Superior temporal gyrus (tissue), 1 donor: ENCODE measurements at regions not wholly inside any gene's neighbourhood (a gene's known extent, or its start where the extent isn't known, plus 50 kb on each side); places are given as distances from the start of the nearest gene placed in this dataset.
"Not testable (repeated sequence)": the region's sequence is repeated elsewhere in the genome, so short reads cannot be mapped to it uniquely, and the experiment has no call there.

ENCODE experiments used
- DNase-seq: peaks from one replicate; pipeline ENCODE4 v3.0.0-alpha.2; 2016; ENCODE audit errors: extremely low spot score

DNA sequence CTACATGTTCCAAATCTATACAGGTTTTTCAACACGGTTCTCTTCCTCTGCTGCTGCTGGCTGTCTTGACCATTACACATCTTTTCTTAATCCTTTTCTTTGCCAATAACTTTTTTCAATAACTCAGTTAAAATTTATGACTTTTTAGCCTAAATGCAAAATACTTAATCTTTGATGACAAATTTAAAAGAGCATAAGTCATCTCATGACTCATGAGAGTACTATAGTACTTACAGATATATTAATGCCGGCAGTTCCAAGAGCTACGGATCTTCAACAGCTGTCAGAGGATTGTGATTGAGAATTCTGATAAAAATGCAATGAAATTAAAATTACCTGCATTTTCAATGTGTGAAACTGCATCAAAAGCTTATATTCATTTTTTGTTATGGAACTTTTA lies 105.5 kb downstream of the KPNA2 start:
- no peak for DNase-seq

DNA sequence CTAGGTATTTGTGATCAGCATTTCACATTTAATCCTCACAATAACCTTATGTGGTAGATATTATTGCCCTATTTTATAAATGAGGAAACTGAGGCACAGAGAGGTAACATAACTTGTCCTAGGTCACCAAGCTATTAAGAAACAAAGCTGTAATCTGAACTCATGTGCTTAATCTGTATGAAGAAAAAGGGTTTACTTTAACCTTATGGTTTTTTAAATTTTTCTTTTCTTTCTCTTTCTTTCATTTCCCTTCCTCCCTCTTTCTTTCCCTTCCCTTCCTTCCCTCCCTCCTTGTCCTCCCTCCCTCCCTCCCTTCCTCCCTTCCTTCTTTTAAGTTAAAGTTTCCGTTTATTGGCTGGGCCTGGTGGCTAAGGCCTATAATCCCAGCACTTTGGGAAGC lies 105.2 kb upstream of the AMZ2 start:
- no peak for DNase-seq

DNA sequence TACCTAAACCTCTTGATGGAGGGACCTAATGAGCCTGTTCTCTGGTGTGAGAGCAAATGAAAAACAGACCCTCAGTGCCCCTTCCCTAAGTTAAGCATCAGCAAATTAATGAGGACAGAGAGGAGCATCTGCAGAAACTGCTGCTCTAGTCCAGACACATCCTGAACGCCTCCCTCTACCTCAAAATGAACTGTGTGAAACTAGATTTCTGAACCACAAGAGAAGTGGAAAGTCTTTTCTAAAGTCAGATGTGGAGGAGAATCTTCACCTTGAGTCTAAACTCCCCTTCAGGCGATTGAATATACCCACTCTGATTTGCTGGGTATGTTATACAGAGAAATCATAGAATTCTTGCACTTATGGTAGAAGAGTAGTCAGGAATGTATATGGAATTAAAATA lies 104.4 kb upstream of the AMZ2 start:
- DNase-seq: no peak

DNA sequence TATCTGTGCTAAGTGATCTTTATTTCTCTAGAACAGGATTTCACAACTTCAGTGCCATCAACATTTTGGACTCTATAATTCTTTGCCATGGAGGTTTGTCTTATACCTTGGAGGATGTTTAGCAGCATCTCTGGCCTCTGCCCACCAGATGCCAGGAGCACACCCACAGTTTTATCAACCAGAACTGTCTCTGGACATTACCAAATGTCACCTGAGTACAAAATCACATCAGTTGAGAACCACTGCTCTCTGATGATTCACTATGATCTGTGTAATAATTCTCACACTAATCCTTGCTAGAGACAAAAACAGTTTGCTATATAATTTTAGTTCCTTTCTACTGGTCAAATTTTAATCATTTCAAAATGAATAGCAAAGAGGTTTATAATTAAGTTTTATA lies 102.8 kb upstream of the AMZ2 start:
- no peak for DNase-seq

DNA sequence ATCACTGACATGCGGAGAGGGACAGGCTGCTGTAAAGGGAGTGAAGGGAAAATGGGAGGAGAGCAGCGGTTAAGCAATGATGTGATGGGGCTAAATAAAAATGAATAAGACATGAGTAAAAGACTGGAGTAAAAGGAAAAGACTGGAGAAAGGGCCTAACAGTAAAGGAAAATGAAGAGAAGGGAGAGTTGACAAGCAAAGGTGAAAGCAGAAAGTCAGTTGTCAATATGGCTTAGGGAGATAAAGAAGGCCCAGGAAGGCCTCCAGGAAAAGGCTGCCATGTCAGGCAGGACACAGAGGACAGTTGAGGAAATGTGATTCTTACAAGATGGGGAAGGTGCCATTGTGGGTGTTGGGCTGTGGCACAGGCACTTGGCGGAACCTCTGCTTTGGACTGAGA lies 98.9 kb upstream of the AMZ2 start:
- DNase-seq: no peak

DNA sequence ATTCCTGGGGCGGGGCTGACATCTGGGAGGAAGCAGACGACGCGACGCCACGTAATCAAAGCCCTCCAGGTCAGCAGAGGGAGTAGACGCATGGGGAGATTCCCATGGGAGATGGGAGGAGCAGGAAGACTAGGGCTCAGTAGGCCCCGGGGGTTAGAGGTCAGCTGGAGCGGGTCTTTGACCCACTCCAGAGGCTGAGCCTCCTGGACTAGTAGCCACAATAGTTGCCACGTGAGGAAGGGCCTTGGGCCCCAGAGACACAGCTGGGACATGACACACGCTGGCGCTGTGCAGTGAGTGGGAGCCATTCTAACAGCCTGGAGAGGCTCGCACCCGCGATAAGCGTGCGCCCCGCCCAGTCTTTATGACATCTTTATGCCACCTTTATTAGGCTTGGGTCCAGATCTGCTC lies 95.7 kb upstream of the AMZ2 start:
- DNase-seq: no peak

DNA sequence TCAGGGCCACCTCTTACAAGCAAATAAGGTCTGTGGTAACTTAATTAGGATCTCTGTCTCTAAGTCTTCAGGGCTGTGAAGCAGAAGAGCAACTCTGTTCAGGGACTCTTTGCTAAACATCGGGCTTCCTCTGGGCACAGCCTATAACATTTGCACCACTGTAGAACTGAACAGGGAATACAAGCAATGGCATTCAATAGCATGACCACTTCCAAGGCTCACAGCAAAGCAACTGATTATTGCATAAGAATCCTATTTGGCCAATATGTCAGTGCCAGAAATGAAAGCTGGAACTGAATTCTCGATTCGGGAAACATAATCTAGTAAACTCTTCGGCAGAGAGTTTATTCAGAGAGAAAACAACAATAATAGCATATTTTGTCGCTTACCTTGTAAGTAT lies 92.2 kb upstream of the AMZ2 start:
- DNase-seq: no peak

DNA sequence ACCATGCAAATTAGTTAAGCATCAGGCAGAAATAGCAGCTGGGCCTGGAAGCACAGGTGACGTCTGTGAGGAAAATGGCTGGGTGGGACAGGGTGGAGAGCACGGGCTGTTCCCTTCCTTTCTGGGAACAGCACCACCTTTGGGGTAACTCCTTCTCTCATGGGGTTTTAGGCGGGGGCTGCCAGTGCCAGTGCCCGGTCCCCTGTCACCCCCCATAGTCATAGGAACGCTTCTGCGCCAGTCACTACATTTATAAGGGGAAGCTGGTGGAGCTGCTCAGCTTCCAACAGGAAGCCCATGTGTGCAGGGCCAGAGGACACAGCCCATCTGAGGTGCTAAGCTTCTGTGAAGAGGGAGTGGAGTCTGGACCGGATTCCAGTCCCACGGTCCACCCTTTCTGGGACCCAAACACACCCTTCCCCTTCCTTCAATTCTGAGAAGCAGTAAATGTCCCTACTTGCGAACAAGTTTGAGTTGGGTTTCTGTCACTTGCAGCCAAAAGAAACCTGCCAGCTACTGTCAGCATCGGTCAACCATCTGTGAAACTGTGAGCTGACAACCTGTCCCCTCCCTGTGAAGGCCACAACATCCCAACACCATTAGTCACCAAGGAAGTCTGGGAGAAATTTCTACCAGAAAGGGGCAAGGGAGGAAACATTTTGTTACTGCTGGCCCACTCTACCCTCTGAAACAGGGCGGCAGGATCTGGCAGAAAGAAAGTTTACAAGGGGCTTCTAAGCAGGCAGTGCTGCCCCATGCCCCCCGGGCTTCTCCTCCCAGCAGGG lies 86.0 kb upstream of the AMZ2 start:
- DNase-seq: no peak

DNA sequence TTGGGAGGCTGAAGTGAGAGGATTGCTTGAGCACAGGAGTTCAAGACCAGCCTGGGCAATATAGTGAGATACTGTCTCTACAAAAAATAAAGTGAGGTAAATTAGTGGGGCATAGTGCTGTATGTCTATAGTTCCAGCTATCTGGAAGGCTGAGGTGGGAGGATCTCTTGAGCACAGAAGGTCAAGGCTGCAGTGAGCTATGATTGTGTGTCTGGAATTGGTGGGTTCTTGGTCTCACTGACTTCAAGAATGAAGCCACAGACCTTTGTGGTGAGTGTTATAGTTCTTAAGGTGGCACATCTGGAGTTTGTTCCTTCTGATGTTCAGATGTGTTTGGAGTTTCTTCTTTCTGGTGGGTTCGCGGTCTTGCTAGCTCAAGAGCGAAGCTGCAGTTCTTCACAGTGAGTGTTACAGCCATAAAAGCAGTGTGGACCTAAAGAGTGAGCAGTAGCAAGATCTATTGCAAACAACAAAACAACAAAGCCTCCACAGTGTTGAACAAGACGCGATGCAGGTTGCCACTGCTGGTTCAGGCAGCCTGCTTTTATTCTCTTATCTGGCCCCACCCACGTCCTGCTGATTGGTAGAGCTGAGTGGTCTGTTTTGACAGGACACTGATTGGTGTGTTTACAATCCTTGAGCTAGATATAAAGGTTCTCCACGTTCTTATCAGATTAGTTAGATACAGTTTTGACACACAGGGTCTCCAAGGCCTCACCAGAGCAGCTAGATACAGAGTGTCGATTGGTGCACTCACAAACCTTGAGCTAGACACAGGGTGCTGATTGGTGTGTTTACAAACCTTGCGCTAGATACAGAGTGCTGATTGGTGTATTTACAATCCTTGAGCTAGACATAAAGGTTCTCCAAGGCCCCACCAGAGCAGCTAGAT lies 79.3 kb upstream of the AMZ2 start:
- not testable (repeated sequence) for DNase-seq

DNA sequence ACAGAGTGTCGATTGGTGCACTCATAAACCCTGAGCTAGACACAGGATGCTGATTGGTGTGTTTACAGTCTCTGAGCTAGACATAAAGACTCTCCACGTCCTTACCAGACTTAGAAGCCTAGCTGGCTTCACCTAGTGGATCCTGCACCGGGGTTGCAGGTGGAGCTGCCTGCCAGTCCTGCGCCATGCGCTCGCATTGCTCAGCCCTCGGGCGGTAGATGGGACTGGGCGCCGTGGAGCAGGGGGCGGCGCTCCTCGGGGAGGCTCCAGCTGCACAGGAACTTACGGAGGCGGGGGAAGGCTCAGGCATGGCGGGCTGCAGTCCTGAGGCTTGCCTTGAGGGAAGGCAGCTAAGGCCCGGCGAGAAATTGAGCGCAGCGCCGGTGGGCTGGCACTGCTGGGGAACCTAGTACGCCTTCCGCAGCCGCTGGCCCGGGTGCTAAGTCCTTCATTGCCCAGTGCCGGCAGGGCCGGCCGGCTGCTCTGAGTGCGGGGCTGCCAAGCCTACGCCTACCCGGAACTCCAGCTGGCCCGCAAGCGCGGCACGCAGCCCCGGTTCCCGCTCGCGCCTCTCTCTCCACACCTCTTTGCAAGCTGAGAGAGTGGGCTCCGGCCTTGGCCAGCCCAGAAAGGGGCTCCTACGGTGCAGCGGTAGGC lies 78.5 kb upstream of the AMZ2 start:
- not testable (repeated sequence) for DNase-seq

DNA sequence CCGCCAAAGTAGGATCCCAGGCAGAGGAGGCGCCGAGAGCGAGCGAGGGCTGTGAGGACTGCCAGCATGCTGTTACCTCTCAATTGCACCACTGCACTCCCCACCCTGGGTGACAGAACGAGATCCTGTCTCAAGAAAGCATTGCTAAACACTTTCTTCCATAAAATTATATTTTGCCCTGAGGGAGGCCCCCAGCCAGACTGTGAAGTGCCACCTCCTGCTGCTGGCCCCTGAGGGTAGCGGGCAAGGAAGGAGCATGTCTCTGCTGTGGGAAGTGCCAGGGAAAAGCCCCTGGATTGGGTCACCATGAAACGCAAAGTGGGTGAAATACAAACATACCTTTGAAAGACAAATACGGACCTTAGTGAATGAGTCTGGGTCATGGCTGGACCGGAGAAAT lies 78.0 kb upstream of the AMZ2 start:
- no peak for DNase-seq

DNA sequence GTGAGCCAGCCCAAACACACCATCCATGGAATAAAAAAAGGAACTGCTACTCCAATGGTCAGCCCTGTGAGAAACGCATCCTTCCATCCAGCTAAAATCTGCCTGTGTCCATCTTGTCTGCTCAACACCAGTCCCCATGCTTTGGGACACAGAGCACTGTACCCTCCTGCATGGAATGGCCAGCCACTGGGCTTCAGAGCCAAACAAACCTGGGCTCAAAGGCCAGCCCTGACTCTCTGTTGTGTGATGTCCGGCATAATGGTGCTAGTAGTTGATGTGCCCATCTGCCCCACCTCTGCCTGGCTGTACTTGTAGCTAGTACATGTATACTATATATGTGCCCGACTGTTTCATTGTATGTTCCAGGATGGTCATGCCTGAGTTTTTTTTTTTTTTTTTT lies 77.6 kb upstream of the AMZ2 start:
- DNase-seq: no peak

DNA sequence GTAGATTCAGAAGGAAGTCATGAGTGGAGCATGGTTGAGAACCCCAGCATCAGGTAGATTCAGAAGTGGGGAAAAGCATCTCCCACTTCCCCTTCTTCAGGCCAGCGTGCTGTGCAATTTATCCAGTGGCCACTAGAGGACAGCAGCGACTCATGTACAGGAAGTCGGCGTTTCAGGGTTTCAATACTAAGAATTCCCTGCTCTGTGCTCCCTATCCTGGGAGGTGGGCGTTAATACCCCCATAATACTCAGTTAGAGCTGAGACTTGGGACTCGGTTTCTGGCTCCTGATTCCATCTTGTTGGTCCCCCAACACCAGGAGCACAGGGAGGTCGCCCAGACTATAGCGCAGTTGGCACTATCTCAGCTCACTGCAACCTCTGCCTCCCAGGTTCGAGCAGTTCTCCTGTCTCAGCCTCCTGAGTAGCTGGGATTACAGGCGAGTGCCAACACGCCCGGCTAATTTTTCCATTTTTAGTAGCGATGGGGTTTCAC lies 75.3 kb upstream of the AMZ2 start:
- DNase-seq: peak; percentile 83

DNA sequence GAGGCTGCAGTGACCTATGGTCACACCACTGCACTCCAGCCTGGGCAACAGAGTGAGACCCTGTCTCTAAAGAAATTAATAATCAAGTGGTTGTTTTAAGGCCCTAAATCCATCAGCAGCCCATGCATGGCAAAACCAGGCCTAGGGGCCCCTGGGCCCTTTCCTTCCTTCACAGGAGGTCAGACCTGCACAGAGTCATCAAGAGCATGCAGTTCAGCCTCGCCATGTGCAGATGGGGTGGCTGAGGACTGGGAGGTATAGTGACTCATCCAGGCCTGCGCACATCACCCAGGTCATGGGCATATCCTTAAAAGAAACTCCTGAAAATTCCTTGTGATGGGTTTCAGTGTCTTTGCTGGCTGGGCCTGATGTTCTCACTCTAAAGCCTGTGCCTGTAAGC lies 72.4 kb upstream of the AMZ2 start:
- DNase-seq: no peak

DNA sequence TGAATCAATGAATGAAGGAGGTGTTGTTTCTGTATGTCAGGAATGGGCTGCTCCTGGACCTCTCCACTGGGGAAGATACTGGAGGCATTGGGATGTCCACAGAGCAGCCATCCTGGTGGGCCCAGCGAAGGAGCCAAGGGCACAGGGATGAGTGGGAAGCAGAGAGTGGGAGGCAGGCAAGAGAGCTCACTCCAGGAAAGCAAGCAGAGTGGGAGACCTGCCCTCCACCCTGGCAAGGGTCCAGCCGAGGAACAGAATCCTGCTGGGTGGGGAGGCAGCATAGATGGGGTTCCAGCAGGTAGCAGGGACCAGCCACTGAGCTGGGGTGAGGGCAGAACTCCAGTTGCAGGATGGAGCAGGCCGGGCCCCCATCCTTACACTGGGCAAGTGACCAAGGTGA lies 71.9 kb upstream of the AMZ2 start:
- DNase-seq: no peak

DNA sequence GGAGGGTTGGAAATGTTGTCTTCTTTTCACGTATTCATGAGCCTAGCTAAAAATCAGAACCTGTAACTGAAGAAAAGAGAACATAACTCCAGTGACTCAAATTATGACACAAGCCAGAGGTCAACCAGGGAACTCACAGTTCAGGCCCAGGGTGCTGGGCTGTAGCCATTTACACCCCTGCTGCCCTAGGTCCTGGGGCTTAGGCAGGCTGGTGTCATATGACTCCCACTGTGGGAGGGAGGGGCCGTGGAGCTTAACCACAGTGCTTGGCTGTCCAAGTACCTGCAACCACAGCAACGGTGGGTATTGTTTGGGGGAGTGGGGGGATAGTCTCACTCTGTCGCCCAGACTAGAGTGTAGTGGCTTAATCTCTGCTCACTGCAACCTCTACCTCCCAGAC lies 71.1 kb upstream of the AMZ2 start:
- DNase-seq: no peak

DNA sequence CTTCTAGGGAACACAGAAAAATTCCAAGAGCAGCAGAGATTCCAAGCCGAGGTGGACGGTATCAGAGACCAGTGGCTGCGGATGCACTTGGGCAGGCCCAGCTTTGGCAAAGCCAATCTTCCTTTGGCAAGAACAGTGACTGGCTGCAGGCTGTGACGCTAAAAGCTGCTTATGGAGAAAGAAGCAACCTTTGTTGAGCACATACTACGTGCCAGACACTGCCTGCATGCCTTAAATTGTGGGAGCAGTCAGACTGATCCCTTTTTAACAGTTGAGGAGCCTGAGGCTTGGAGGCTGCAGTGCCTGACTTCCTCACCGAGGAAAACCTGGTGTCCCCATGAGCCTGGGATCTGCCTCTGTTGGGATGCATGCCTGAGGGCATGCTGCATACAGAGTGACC lies 69.0 kb upstream of the AMZ2 start:
- DNase-seq: no peak

DNA sequence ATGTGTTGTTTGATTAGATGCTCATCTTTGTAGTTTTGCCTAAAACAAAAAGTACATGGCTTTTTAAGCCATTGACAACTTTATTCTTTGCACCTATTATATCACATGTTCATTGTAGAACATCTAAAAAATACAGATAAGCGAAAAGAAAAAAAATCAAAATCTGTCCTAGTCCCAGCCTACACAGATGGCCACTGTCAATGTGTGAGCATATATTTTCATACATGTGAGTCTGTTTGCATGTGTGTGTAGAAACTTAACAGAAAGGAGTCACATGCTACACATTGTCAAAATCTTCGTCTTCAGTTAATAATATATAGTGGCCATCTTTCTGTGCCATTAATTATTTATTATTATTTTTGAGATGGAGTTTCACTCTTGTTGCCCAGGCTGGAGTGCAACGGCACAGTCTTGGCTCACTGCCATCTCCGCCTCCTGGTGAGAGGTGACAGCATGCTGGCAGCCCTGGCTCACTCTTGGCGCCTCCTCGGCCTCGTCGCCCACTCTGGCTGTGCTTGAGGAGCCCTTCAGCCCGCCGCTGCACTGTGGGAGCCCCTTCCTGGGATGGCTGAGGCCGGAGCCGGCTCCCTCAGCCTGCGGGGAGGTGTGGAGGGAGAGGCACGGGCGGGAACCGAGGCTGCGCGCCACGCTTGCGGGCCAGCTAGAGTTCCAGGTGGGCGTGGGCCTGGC lies 68.5 kb upstream of the AMZ2 start:
- no peak for DNase-seq

DNA sequence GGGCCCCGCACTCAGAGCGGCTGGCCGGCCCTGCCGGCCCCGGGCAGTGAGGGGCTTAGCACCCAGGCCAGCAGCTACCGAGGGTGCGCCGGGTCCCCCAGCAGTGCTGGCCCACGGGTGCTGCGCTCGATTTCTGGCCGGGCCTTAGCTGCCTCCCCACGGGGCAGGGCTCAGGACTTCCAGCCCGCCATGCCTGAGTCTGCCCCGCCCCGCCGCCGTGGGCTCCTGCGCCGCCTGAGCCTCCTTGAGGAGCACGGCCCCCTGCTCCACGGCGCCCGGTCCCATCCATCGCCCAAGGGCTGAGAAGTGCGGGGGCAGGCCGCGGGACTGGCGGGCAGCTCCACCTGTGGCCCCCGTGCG lies 67.9 kb upstream of the AMZ2 start:
- no peak for DNase-seq

DNA sequence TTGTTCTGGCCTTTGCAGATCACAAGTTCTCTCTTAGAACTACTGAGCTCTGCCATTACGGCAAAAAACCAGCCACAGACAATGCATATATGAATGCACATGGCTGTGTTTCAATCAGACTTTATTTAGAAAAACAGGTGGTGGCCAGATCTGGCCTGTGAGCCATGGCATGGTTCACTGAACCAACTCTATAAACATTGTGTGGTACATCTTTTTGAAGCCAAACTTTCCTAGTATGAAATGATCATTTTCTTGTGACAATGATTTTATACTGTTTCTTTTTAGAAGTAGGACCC lies 65.9 kb upstream of the AMZ2 start:
- DNase-seq: no peak

DNA sequence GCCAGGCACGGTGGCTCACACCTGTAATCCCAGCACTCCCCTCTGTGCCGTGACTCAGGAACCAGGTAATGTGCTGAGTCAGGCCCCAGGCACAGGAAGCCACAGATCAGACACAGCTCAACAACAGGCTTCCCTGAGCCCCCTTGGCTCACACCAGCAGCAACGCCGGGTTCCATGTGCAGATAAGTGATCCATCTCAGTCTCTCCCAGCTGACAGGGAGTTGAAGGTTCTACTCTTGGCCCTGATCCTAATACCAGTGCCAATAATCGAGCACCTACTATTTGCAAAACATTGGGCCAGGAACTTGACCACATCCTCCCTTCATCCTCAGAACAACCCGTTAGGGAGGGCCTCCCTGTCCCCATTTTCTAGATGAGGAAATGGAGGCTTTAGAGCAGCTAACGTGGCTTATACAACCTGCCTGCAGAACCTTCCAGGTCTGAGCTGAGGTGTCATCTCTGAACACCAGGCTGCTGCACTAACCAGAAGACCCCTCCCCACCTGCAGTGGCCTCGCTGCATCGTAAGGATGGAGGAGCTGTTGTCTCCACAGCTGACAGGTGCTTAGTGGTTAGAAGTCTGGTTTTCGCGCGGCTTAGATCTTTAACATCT lies 64.8 kb upstream of the AMZ2 start:
- no peak for DNase-seq

DNA sequence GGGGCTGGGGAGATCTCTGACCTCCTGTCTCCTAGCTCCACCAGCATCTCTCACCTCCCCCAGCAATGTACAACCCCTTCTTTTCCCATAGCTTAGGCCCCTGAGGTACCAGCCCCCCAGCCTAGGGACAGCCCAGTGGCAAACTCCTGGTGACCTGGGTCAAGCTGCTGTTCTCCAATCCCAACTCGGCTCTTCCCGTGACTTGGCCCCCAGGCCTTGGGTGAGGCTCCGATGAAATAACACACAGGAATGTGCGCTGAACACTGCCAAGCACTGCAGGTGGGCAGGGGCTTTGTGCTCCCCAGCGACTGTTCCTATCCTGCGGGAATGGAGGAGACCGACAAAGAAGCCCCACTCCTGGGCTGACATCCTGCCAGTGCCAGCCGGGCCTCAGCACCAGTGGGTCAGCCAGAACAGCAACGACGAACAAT lies 63.7 kb upstream of the AMZ2 start:
- DNase-seq: no peak
